HuH-7 (cell line): ENCODE measurements at regions not wholly inside any gene's neighbourhood (a gene's known extent, or its start where the extent isn't known, plus 50 kb on each side); places are given as distances from the start of the nearest gene placed in this dataset.
A peak's percentile ranks its signal among the peaks of the same experiment; 100 is the strongest.

Experiments used
- DNase-seq: peaks from one replicate; pipeline ENCODE4 v3.0.0; 2011; ENCODE audit warnings: low spot score

GRCh38 chr3:59131016-59131766 lies 81.4 kb upstream of the CFAP20DC start:
- no peak for DNase-seq

GRCh38 chr3:59128685-59129084 lies 78.9 kb upstream of the CFAP20DC start:
- no peak for DNase-seq

- no peak for DNase-seq
Measured at GRCh38 chr3:59127071-59127470, 77.2 kb upstream of the CFAP20DC start.

- no peak for DNase-seq
Measured at GRCh38 chr3:59126446-59126845, 76.6 kb upstream of the CFAP20DC start.

- DNase-seq: no peak
Measured at GRCh38 chr3:59121346-59122144, 71.7 kb upstream of the CFAP20DC start.

- no peak for DNase-seq
Measured at GRCh38 chr3:59118928-59119327, 69.1 kb upstream of the CFAP20DC start.

- DNase-seq: no peak
Measured at GRCh38 chr3:59117396-59117795, 67.6 kb upstream of the CFAP20DC start.

GRCh38 chr3:59116233-59116537 lies 66.4 kb upstream of the CFAP20DC start:
- DNase-seq: no peak

- DNase-seq: no peak
Measured at GRCh38 chr3:59115364-59116232, 65.8 kb upstream of the CFAP20DC start.

GRCh38 chr3:59107856-59108815 lies 58.3 kb upstream of the CFAP20DC start:
- DNase-seq: no peak

GRCh38 chr3:59106085-59106648 lies 56.3 kb upstream of the CFAP20DC start:
- peak; percentile 3 for DNase-seq

GRCh38 chr3:59103552-59103951 lies 53.7 kb upstream of the CFAP20DC start:
- DNase-seq: no peak

- no peak for DNase-seq
Measured at GRCh38 chr3:59101231-59101736, 51.5 kb upstream of the CFAP20DC start.
